GM12878 (cell line): ENCODE measurements at regions not wholly inside any gene's neighbourhood (a gene's known extent, or its start where the extent isn't known, plus 50 kb on each side); places are given as distances from the start of the nearest gene placed in this dataset.

Experiments
- ATAC-seq: fragments of 200-7000 bp; cut with Tn5 transposase; 3 replicates; pipeline ENCODE4 v1.9.1; 2020; ENCODE audit warnings: mild to moderate bottlenecking, moderate library complexity
- BruUV-seq: library from RNA; stranded (reverse); fragments of 400-500 nt; replicated peaks from 2 replicates; lab custom pipeline; 2021; lab: Mats Ljungman, UMichigan
- CTCF ChIA-PET: fragments of 300-600 bp; sonication (Branson Sonifier 250); formaldehyde crosslinking; extraction: SDS; loops from one replicate; lab custom pipeline; 2021; ENCODE audit warnings: inconsistent platforms; lab: Yijun Ruan, JAX
- POLR2A ChIA-PET: fragments of 350-600 bp; formaldehyde crosslinking; extraction: SDS; loops from one replicate; lab custom pipeline; 2021; ENCODE audit warnings: inconsistent platforms; lab: Charles Lee
- RAD21 ChIA-PET: fragments of 300-600 bp; sonication (Branson Sonifier 250); formaldehyde crosslinking; loops from one replicate; lab custom pipeline; 2023; ENCODE audit warnings: antibody characterized with exemption; ENCODE audit not compliant: unreplicated experiment; lab: Charles Lee
- SMC1A ChIA-PET: fragments of 300-600 bp; sonication (Branson Sonifier 250); formaldehyde crosslinking; loops from one replicate; lab custom pipeline; 2023; ENCODE audit not compliant: unreplicated experiment, uncharacterized antibody; lab: Charles Lee
- DNase-seq: peaks from one replicate; pipeline ENCODE4 v3.0.0-alpha.2; 2011; ENCODE audit warnings: low read depth, low spot score
- FAIRE-seq: peaks from 3 replicates; lab custom pipeline; 2011; peaks lifted over from hg19 to GRCh38; lab: Jason Lieb, UNC
- H2AFZ ChIP-seq: 2 replicates; pipeline ENCODE4 v1.6.0; 2011; ENCODE audit warnings: low read depth, low read length, control low read depth; ENCODE audit not compliant: control insufficient read depth
- H3K27ac ChIP-seq: 2 replicates; pipeline ENCODE4 v1.5.1; 2011; ENCODE audit warnings: control low read depth; ENCODE audit not compliant: control insufficient read depth, insufficient read depth
- H3K27me3 ChIP-seq, 2 experiments: replicated peaks in 1 of 2; 2 replicates each; pipeline versions ENCODE4 v1.6.0 to v1.6.1; 2011; ENCODE audit warnings: low read length in 1 of 2; ENCODE audit not compliant: control insufficient read depth in 2 of 2, insufficient read depth in 2 of 2
- H3K36me3 ChIP-seq, 2 experiments: 2 replicates each; pipeline ENCODE4 v1.5.1; 2011; ENCODE audit warnings: low read length in 1 of 2; ENCODE audit not compliant: control insufficient read depth in 2 of 2, insufficient read depth in 2 of 2
- H3K4me1 ChIP-seq: 2 replicates; pipeline ENCODE4 v1.6.1; 2011; ENCODE audit warnings: mild to moderate bottlenecking, low read length, moderate library complexity, mixed read lengths; ENCODE audit not compliant: control insufficient read depth, insufficient read depth
- H3K4me2 ChIP-seq: 2 replicates; pipeline ENCODE4 v1.6.0; 2011; ENCODE audit warnings: control low read depth; ENCODE audit not compliant: control insufficient read depth, insufficient read depth
- H3K4me3 ChIP-seq: fragments of 200-600 bp; sonication (generic); 2 replicates; pipeline ENCODE4 v1.5.1; 2016
- H3K79me2 ChIP-seq: 2 replicates; pipeline ENCODE4 v1.6.0; 2011; ENCODE audit warnings: low read length; ENCODE audit not compliant: control insufficient read depth, insufficient read depth
- H3K9ac ChIP-seq: 2 replicates; pipeline ENCODE4 v1.8.0; 2011; ENCODE audit warnings: low read length, control low read depth, mixed read lengths; ENCODE audit not compliant: control insufficient read depth, insufficient read depth
- H3K9me3 ChIP-seq: replicated peaks from 3 replicates; pipeline ENCODE4 v1.5.1; 2011; ENCODE audit warnings: mild to moderate bottlenecking, low read length; ENCODE audit not compliant: control insufficient read depth, insufficient read depth
- H4K20me1 ChIP-seq: 2 replicates; pipeline ENCODE4 v1.6.0; 2011; ENCODE audit not compliant: control insufficient read depth, insufficient read depth
- BHLHE40 ChIP-seq, 2 experiments: fragments of 450-650 bp in 1 of 2; IDR thresholded peaks; 2 replicates each; pipeline ENCODE4 v1.6.1; 2011 to 2017; ENCODE audit warnings: low read depth in 2 of 2, borderline replicate concordance in 1 of 2, improper control_type of control experiment in 1 of 2, low read length in 1 of 2, mild to moderate bottlenecking in 1 of 2
- BMI1 ChIP-seq: fragments of 450-650 bp; IDR thresholded peaks from 2 replicates; pipeline ENCODE4 v1.6.1; 2016; ENCODE audit warnings: mild to moderate bottlenecking, moderate library complexity, borderline replicate concordance
- CBX3 ChIP-seq: fragments of 200-600 bp; sonication (generic); IDR thresholded peaks from 2 replicates; pipeline ENCODE4 v1.6.1; 2016; ENCODE audit warnings: low read depth, borderline replicate concordance
- HSF1 ChIP-seq: fragments of 150-350 bp; IDR thresholded peaks from 2 replicates; pipeline ENCODE4 v1.6.1; 2014; ENCODE audit warnings: mild to moderate bottlenecking, low read depth, low read length
- MTA3 ChIP-seq: IDR thresholded peaks from 2 replicates; pipeline ENCODE4 v1.6.1; 2012; ENCODE audit warnings: low read length, inconsistent platforms, borderline replicate concordance
- PML ChIP-seq: IDR thresholded peaks from 2 replicates; pipeline ENCODE4 v1.6.1; 2012; ENCODE audit warnings: low read length, inconsistent platforms
- POLR2AphosphoS2 ChIP-seq: IDR thresholded peaks from 2 replicates; pipeline ENCODE4 v1.6.1; 2011; ENCODE audit warnings: low read depth, mild to moderate bottlenecking, low read length, improper control_type of control experiment, moderate library complexity
- RBBP5 ChIP-seq: fragments of 200-600 bp; sonication (generic); conservative IDR thresholded peaks from 2 replicates; pipeline ENCODE4 v1.6.1; 2016
- RELA ChIP-seq: fragments of 450-650 bp; IDR thresholded peaks from 2 replicates; pipeline ENCODE4 v1.8.0; 2014; ENCODE audit warnings: borderline replicate concordance; ENCODE audit not compliant: partially characterized antibody
- RUNX3 ChIP-seq: IDR thresholded peaks from 2 replicates; pipeline ENCODE4 v1.6.1; 2012; ENCODE audit warnings: low read length, inconsistent platforms
- SREBF1 ChIP-seq: IDR thresholded peaks from 2 replicates; pipeline ENCODE4 v1.6.1; 2012; ENCODE audit warnings: mild to moderate bottlenecking, low read length
- SREBF2 ChIP-seq: IDR thresholded peaks from 2 replicates; pipeline ENCODE4 v1.6.1; 2012; ENCODE audit warnings: mild to moderate bottlenecking, low read length
- TAF1 ChIP-seq: IDR thresholded peaks from 2 replicates; pipeline ENCODE4 v1.6.1; 2011; ENCODE audit warnings: mild to moderate bottlenecking, low read depth, low read length, borderline replicate concordance
- TCF3 ChIP-seq: IDR thresholded peaks from 2 replicates; pipeline ENCODE4 v1.6.1; 2012; ENCODE audit warnings: low read depth, mild to moderate bottlenecking, low read length, borderline replicate concordance; ENCODE audit not compliant: insufficient read depth
- YY1 ChIP-seq: IDR thresholded peaks from 2 replicates; pipeline ENCODE4 v1.6.1; 2011; ENCODE audit warnings: low read depth, mild to moderate bottlenecking, low read length
- WGBS: methylation state at CpG from one replicate; pipeline ENCODE4 v1.1.6; 2016; ENCODE audit warnings: low lambda C conversion rate; ENCODE audit not compliant: insufficient replicate concordance, insufficient coverage; ENCODE audit errors: missing lambda C conversion rate; 5-methylcytosine and 5-hydroxymethylcytosine counted together
- in situ Hi-C: fragments of 300-500 bp; cut with MboI; formaldehyde crosslinking; loops from 9 replicates; pipeline ENCODE4 v1.14.3; 2018; ENCODE audit warnings: mixed read lengths
- intact Hi-C: fragments of 100-400 bp; cut with micrococcal nuclease; formaldehyde crosslinking; loops from one replicate; pipeline ENCODE4 v1.14.2; 2022; ENCODE audit not compliant: unreplicated experiment
- TF ChIP-seq, protein P1 (sequence below): IDR thresholded peaks from 2 replicates; pipeline ENCODE4 v1.6.1; 2012; ENCODE audit warnings: mild to moderate bottlenecking, low read depth, low read length

DNA sequence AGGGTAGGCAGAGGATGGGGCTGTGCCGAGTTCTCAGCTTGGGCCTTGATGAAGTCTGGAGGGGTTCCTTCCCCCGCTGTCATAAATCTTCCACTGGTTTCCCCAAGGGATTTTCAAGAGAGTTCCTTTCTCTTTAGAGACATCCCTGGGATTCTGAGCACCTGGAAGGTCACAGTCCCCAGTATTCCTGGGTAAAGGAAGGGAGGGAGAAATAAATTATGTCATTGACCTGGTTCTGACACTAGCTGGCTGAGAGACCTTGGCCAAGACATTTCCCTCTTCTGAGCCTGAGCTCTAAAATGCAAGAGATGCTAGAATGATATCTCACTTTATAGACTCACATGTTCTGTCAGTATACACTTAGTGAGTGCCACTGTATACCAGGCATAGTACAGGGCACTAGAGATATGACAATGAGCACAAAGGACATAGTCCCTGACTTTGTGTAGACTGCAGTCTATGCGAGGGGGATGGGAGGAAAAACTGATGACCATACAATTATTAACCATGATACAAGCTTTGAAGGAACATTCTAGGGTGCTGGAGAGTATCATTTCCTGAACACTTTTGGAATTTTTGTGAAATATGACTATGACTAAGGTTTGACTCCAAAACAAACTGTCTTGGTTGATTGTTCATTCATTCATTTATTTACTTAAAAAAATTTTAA lies 165.8 kb upstream of the JUN start:
- TF ChIP-seq YY1: no peak
- no peak for TF ChIP-seq POLR2AphosphoS2
- TF ChIP-seq RUNX3: no peak
- no peak for TF ChIP-seq BMI1
- TF ChIP-seq, protein P1, sequence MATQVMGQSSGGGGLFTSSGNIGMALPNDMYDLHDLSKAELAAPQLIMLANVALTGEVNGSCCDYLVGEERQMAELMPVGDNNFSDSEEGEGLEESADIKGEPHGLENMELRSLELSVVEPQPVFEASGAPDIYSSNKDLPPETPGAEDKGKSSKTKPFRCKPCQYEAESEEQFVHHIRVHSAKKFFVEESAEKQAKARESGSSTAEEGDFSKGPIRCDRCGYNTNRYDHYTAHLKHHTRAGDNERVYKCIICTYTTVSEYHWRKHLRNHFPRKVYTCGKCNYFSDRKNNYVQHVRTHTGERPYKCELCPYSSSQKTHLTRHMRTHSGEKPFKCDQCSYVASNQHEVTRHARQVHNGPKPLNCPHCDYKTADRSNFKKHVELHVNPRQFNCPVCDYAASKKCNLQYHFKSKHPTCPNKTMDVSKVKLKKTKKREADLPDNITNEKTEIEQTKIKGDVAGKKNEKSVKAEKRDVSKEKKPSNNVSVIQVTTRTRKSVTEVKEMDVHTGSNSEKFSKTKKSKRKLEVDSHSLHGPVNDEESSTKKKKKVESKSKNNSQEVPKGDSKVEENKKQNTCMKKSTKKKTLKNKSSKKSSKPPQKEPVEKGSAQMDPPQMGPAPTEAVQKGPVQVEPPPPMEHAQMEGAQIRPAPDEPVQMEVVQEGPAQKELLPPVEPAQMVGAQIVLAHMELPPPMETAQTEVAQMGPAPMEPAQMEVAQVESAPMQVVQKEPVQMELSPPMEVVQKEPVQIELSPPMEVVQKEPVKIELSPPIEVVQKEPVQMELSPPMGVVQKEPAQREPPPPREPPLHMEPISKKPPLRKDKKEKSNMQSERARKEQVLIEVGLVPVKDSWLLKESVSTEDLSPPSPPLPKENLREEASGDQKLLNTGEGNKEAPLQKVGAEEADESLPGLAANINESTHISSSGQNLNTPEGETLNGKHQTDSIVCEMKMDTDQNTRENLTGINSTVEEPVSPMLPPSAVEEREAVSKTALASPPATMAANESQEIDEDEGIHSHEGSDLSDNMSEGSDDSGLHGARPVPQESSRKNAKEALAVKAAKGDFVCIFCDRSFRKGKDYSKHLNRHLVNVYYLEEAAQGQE: no peak
- no peak for TF ChIP-seq BHLHE40 (IDR thresholded peaks at IDR 0.05; ENCODE audit: borderline replicate concordance in 1 of 2, low read depth in 2 of 2, low read length in 1 of 2)
- TF ChIP-seq TAF1: no peak
- TF ChIP-seq SREBF1: no peak
- TF ChIP-seq PML: no peak
- TF ChIP-seq SREBF2: no peak
- TF ChIP-seq TCF3: no peak
- TF ChIP-seq RBBP5: no peak
- no peak for TF ChIP-seq MTA3
- TF ChIP-seq HSF1: no peak
- no peak for TF ChIP-seq RELA
- TF ChIP-seq CBX3: no peak
- TF ChIP-seq, all 136 proteins: peak for 0
- in situ Hi-C loops: no loop called here
- H3K9ac ChIP-seq: no peak overlapping the region
- no peaks in the 10 kb centered on the region for H3K36me3 ChIP-seq
- no peak for ATAC-seq
- H3K27me3 ChIP-seq: no peaks in the 10 kb centered on the region
- POLR2A ChIA-PET: no interaction called here
- no peak for DNase-seq
- H4K20me1 ChIP-seq: no peaks in the 10 kb centered on the region
- H3K9me3 ChIP-seq: no peaks in the 10 kb centered on the region; the same call in 2 of the 3 replicates
- SMC1A ChIA-PET: interaction anchor here (0.6 to 1.2 kb wide), 7 partner anchors 8 to 97 kb away, joined by 3 to 5 read pairs (median 4); no protein-coding TSS in a partner anchor
- CTCF ChIA-PET: interaction anchor here (1.3 kb wide), 1 partner anchor 18 kb away, joined by 3 read pairs; no protein-coding TSS in a partner anchor
- no peak overlapping the region for H3K27ac ChIP-seq
- no TSS peak for BruUV-seq
- no peaks in the 10 kb centered on the region for H3K4me1 ChIP-seq
- no peaks in the 10 kb centered on the region for H3K79me2 ChIP-seq
- FAIRE-seq: no peak
- 95% methylated on average over 3 of the region's 3 CpGs for WGBS
- no peak overlapping the region for H3K4me2 ChIP-seq
- no peak overlapping the region for H3K4me3 ChIP-seq
- intact Hi-C loops: no loop called here
- RAD21 ChIA-PET: no interaction called here
- no peak overlapping the region for H2AFZ ChIP-seq
